SU-DHL-6 (cell line): ENCODE measurements at regions not wholly inside any gene's neighbourhood (a gene's known extent, or its start where the extent isn't known, plus 50 kb on each side); places are given as distances from the start of the nearest gene placed in this dataset.

Source experiments
- H2AFZ ChIP-seq: fragments of 200-600 bp; sonication (generic); 2 replicates; pipeline ENCODE4 v1.6.1; 2014; ENCODE audit warnings: low read depth, mild to moderate bottlenecking, moderate library complexity, mixed read lengths, antibody characterized with exemption, low read length; ENCODE audit not compliant: severe bottlenecking
- H3F3A ChIP-seq: fragments of 200-600 bp; shearing (Covaris generic); 2 replicates; pipeline ENCODE4 v1.6.0; 2016; ENCODE audit warnings: antibody characterized with exemption, mild to moderate bottlenecking; ENCODE audit not compliant: insufficient read depth
- H3K27ac ChIP-seq: fragments of 200-600 bp; sonication (generic); 2 replicates; pipeline ENCODE4 v1.5.1; 2016; ENCODE audit warnings: low read depth, mild to moderate bottlenecking, low read length, moderate library complexity, mixed read lengths
- H3K27me3 ChIP-seq: fragments of 200-600 bp; sonication (generic), shearing (Covaris generic); 2 replicates; pipeline ENCODE4 v1.6.0; 2014; ENCODE audit warnings: mild to moderate bottlenecking, low read length
- H3K36me3 ChIP-seq: fragments of 200-600 bp; sonication (generic); 2 replicates; pipeline ENCODE4 v1.6.1; 2014; ENCODE audit warnings: mild to moderate bottlenecking, low read length, mixed read lengths
- H3K4me2 ChIP-seq: fragments of 300-600, 200-600 bp; shearing (Covaris generic), sonication (generic); 2 replicates; pipeline ENCODE4 v1.6.0; 2014; ENCODE audit warnings: low read length, low read depth, mild to moderate bottlenecking; ENCODE audit not compliant: poor library complexity, severe bottlenecking
- H3K4me3 ChIP-seq: fragments of 200-600 bp; sonication (generic); 2 replicates; pipeline ENCODE4 v1.5.1; 2014; ENCODE audit warnings: antibody characterized with exemption, low read length, mild to moderate bottlenecking, mixed read lengths; ENCODE audit not compliant: insufficient read depth, poor library complexity, severe bottlenecking
- H3K79me2 ChIP-seq: fragments of 200-600 bp; sonication (generic); 2 replicates; pipeline ENCODE4 v1.6.1; 2014; ENCODE audit warnings: mild to moderate bottlenecking, low read length, moderate library complexity; ENCODE audit not compliant: insufficient read depth
- H3K9ac ChIP-seq: fragments of 200-600 bp; sonication (generic); 2 replicates; pipeline ENCODE4 v1.7.0; 2014; ENCODE audit warnings: mild to moderate bottlenecking, low read length
- H3K9me2 ChIP-seq: fragments of 200-600 bp; sonication (generic); replicated peaks from 2 replicates; pipeline ENCODE4 v1.6.1; 2014; ENCODE audit warnings: low read length; ENCODE audit not compliant: insufficient read depth
- H3K9me3 ChIP-seq: fragments of 200-600 bp; sonication (generic); 2 replicates; pipeline ENCODE4 v1.6.1; 2014; ENCODE audit warnings: low read length, mixed read lengths; ENCODE audit not compliant: insufficient read depth
- H4K20me1 ChIP-seq: fragments of 200-600 bp; sonication (generic); 2 replicates; pipeline ENCODE4 v1.6.1; 2014; ENCODE audit warnings: low read depth, mild to moderate bottlenecking, antibody characterized with exemption, low read length, moderate library complexity, mixed read lengths
- EZH2phosphoT487 ChIP-seq: fragments of 200-600 bp; sonication (generic), shearing (Covaris generic); conservative IDR thresholded peaks from 2 replicates; pipeline ENCODE4 v1.6.1; 2018; ENCODE audit warnings: mild to moderate bottlenecking, antibody characterized with exemption, low read length, moderate library complexity, mixed read lengths
- TF ChIP-seq, protein P1 (sequence below): fragments of 200-600 bp; sonication (generic); IDR thresholded peaks from one replicate; pipeline ENCODE4 v1.5.1; 2017; ENCODE audit warnings: antibody characterized with exemption, mild to moderate bottlenecking, low read length, moderate library complexity; ENCODE audit not compliant: insufficient read depth, poor library complexity, severe bottlenecking

DNA sequence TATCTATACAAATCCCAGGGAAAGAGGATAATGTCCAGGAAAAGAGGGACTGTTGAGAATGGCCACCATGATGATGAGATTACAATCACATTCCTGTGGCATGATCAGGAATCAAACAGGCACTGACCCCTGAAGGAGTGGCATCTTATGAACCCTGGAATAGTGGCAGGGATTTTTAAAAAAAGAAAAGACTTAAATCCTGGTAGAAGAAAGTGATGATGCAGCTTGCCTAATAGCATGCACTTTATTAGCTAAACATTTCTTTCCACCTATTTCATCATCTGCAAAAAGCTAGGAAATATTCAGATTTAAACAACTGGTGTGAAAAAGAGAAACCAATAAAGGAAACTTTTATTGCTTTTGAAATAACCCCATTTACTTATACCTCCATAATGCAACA is 87.2 kb upstream of the FSHR start:
- no peak overlapping the region for H3K4me2 ChIP-seq
- H3K9ac ChIP-seq: no peak overlapping the region
- TF ChIP-seq, protein P1, sequence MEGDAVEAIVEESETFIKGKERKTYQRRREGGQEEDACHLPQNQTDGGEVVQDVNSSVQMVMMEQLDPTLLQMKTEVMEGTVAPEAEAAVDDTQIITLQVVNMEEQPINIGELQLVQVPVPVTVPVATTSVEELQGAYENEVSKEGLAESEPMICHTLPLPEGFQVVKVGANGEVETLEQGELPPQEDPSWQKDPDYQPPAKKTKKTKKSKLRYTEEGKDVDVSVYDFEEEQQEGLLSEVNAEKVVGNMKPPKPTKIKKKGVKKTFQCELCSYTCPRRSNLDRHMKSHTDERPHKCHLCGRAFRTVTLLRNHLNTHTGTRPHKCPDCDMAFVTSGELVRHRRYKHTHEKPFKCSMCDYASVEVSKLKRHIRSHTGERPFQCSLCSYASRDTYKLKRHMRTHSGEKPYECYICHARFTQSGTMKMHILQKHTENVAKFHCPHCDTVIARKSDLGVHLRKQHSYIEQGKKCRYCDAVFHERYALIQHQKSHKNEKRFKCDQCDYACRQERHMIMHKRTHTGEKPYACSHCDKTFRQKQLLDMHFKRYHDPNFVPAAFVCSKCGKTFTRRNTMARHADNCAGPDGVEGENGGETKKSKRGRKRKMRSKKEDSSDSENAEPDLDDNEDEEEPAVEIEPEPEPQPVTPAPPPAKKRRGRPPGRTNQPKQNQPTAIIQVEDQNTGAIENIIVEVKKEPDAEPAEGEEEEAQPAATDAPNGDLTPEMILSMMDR: no peak
- no peak for TF ChIP-seq EZH2phosphoT487
- H3K36me3 ChIP-seq: no peaks in the 10 kb centered on the region
- no peaks in the 10 kb centered on the region for H4K20me1 ChIP-seq
- no peak overlapping the region for H3K27ac ChIP-seq
- no peaks in the 10 kb centered on the region for H3K79me2 ChIP-seq
- H2AFZ ChIP-seq: no peak overlapping the region
- H3K27me3 ChIP-seq: no peaks in the 10 kb centered on the region
- no peaks in the 10 kb centered on the region for H3K9me3 ChIP-seq
- no peak overlapping the region for H3K4me3 ChIP-seq
- no peaks in the 10 kb centered on the region for H3K9me2 ChIP-seq
- H3F3A ChIP-seq: no peaks in the 10 kb centered on the region

GRCh38 chr2:49240608-49241007 is 86.3 kb upstream of the FSHR start:
- Histone ChIP-seq H4K20me1 (no peaks in the 10 kb centered on the region), H3F3A (no peaks in the 10 kb centered on the region), H3K27ac (no peak overlapping the region), H3K4me3 (no peak overlapping the region), H3K27me3 (no peaks in the 10 kb centered on the region), H3K9me3 (no peaks in the 10 kb centered on the region), H3K36me3 (no peaks in the 10 kb centered on the region), H2AFZ (no peak overlapping the region), H3K79me2 (no peaks in the 10 kb centered on the region), H3K9me2 (no peaks in the 10 kb centered on the region), H3K9ac (no peak overlapping the region), H3K4me2 (no peak overlapping the region)
- TF ChIP-seq EZH2phosphoT487: no peak
- TF ChIP-seq, protein P1: no peak

- no peak overlapping the region for H2AFZ ChIP-seq
- no peak overlapping the region for H3K27ac ChIP-seq
- no peaks in the 10 kb centered on the region for H3F3A ChIP-seq
- H3K27me3 ChIP-seq: no peaks in the 10 kb centered on the region
- TF ChIP-seq, protein P1: no peak
- no peak for TF ChIP-seq EZH2phosphoT487
- H4K20me1 ChIP-seq: no peaks in the 10 kb centered on the region
- no peaks in the 10 kb centered on the region for H3K9me3 ChIP-seq
- H3K36me3 ChIP-seq: no peaks in the 10 kb centered on the region
- no peaks in the 10 kb centered on the region for H3K79me2 ChIP-seq
- H3K9me2 ChIP-seq: no peaks in the 10 kb centered on the region
- no peak overlapping the region for H3K9ac ChIP-seq
- no peak overlapping the region for H3K4me3 ChIP-seq
- no peak overlapping the region for H3K4me2 ChIP-seq
These were observed 84.3 kb upstream of the FSHR start for GRCh38 chr2:49238604-49238960.
